ENCODE measurements at regions not wholly inside any gene's neighbourhood (a gene's known extent, or its start where the extent isn't known, plus 50 kb on each side); places are given as distances from the start of the nearest gene placed in this dataset.

DNA sequence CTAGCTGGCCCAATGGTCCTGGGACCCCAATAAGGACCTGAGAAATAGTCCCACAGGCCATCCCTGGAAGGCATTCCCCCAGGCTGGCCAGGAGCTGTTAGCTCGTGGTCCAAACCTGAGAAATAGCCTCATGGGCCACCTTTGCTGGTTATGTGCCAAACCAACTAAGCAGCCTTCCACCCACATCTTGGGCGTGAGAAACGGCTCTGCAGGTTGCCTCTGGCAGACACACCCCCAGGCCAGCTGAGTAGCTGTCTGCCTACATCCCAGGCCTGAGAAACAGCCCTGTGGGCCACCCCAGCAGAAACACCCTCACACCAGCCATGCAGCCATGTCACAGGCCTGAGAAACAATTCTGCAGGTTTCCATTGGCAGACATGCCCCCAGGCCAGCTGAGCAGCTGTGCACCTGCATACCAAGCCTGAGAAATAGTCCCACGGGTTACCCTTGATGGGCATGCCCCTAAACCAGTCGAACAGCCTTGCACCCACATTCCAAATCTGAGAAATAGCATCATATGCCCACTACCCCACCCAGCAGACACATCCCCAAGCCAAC lies 567.8 kb upstream of the ID4 start:
- TF ChIP-seq CTCF (IDR thresholded peaks at IDR 0.05) (no peak), POLR2A (IDR thresholded peaks at IDR 0.05) (no peak)

All from lower leg skin (tissue), 3 donors.